ENCODE measurements at regions not wholly inside any gene's neighbourhood (a gene's known extent, or its start where the extent isn't known, plus 50 kb on each side); places are given as distances from the start of the nearest gene placed in this dataset.

- Histone ChIP-seq H3K36me3 (ENCODE audit: low read depth, low read length) (no peaks in the 10 kb centered on the region; the same call in 1 of the 2 replicates), H3K9me3 (ENCODE audit: low read length) (0 out of 2 replicates have a peak, but pooled peaks cover 6% of the 10 kb centered on the region), H3K9ac (ENCODE audit: low read length) (no peak overlapping the region), H3K27me3 (ENCODE audit: low read length) (no peaks in the 10 kb centered on the region), H3F3A (ENCODE audit: low read length, unreplicated experiment) (peaks cover 20% of the 10 kb centered on the region), H4K20me1 (ENCODE audit: low read length) (no peaks in the 10 kb centered on the region), H3K4me1 (ENCODE audit: insufficient read depth, low read length) (peaks cover 31% of the 10 kb centered on the region), H3K79me2 (ENCODE audit: low read length) (no peaks in the 10 kb centered on the region), H3K4me3 (ENCODE audit: low read length) (no peak overlapping the region), H3K9me2 (replicated peaks; ENCODE audit: low read length) (no peaks in the 10 kb centered on the region), H3K4me2 (ENCODE audit: low read length) (no peak overlapping the region), H2AFZ (ENCODE audit: low read length) (no peak overlapping the region), H3K27ac (ENCODE audit: low read length) (no peak overlapping the region)
- ChIA-PET POLR2A (ENCODE audit: unreplicated experiment) (no interaction called here), CTCF (no interaction called here)
- intact Hi-C loops (cut with micrococcal nuclease): no loop called here
- no TSS peak for BruUV-seq (replicated peaks)
- TF ChIP-seq EZH2phosphoT487 (IDR thresholded peaks at IDR 0.05; ENCODE audit: borderline replicate concordance, low read length) (no peak), EZH2 (IDR thresholded peaks at IDR 0.05; ENCODE audit: low read length, unreplicated experiment) (no peak), CTCF (conservative IDR thresholded peaks at IDR 0.05; ENCODE audit: low read depth, low read length) (no peak)
- no peak for ATAC-seq
- no peak for DNase-seq
These were observed 93.2 kb upstream of the KCTD3 start for GRCh38 chr1:215473943-215474342.

GRCh38 chr1:215474940-215475339 lies 92.2 kb upstream of the KCTD3 start:
- Histone ChIP-seq H3K4me3 (ENCODE audit: low read length) (no peak overlapping the region), H3K27ac (ENCODE audit: low read length) (peak overlapping the region; percentile 82), H3K4me1 (ENCODE audit: insufficient read depth, low read length) (peaks cover 31% of the 10 kb centered on the region), H3K9me3 (ENCODE audit: low read length) (0 out of 2 replicates have a peak, but pooled peaks cover 6% of the 10 kb centered on the region), H3K79me2 (ENCODE audit: low read length) (no peaks in the 10 kb centered on the region), H3K4me2 (ENCODE audit: low read length) (no peak overlapping the region; the same call in 1 of the 2 replicates), H3F3A (ENCODE audit: low read length, unreplicated experiment) (peaks cover 20% of the 10 kb centered on the region), H4K20me1 (ENCODE audit: low read length) (no peaks in the 10 kb centered on the region), H3K36me3 (ENCODE audit: low read depth, low read length) (no peaks in the 10 kb centered on the region; the same call in 1 of the 2 replicates), H3K27me3 (ENCODE audit: low read length) (no peaks in the 10 kb centered on the region), H3K9me2 (replicated peaks; ENCODE audit: low read length) (no peaks in the 10 kb centered on the region), H2AFZ (ENCODE audit: low read length) (no peak overlapping the region), H3K9ac (ENCODE audit: low read length) (no peak overlapping the region)
- intact Hi-C loops (cut with micrococcal nuclease): no loop called here
- ATAC-seq: no peak
- CTCF ChIA-PET: no interaction called here
- no peak for DNase-seq
- POLR2A ChIA-PET (ENCODE audit: unreplicated experiment): no interaction called here
- TF ChIP-seq EZH2phosphoT487 (IDR thresholded peaks at IDR 0.05; ENCODE audit: borderline replicate concordance, low read length): no peak
- TF ChIP-seq CTCF (conservative IDR thresholded peaks at IDR 0.05; ENCODE audit: low read depth, low read length): no peak
- TF ChIP-seq EZH2 (IDR thresholded peaks at IDR 0.05; ENCODE audit: low read length, unreplicated experiment): no peak
- BruUV-seq (replicated peaks): no TSS peak

GRCh38 chr1:215475796-215476481 lies 91.2 kb upstream of the KCTD3 start:
- H3K27ac ChIP-seq (ENCODE audit: low read length): peak overlapping the region; percentile 82
- peaks cover 31% of the 10 kb centered on the region for H3K4me1 ChIP-seq (ENCODE audit: insufficient read depth, low read length)
- 0 out of 2 replicates have a peak, but pooled peaks cover 6% of the 10 kb centered on the region for H3K9me3 ChIP-seq (ENCODE audit: low read length)
- H4K20me1 ChIP-seq (ENCODE audit: low read length): no peaks in the 10 kb centered on the region
- H3K79me2 ChIP-seq (ENCODE audit: low read length): no peaks in the 10 kb centered on the region
- 0 out of 2 replicates have a peak overlapping the region, but pooled peaks have one; percentile 3 for H2AFZ ChIP-seq (ENCODE audit: low read length)
- CTCF ChIA-PET: no interaction called here
- H3F3A ChIP-seq (ENCODE audit: low read length, unreplicated experiment): peaks cover 20% of the 10 kb centered on the region
- TF ChIP-seq EZH2 (IDR thresholded peaks at IDR 0.05; ENCODE audit: low read length, unreplicated experiment) (no peak), EZH2phosphoT487 (IDR thresholded peaks at IDR 0.05; ENCODE audit: borderline replicate concordance, low read length) (no peak), CTCF (conservative IDR thresholded peaks at IDR 0.05; ENCODE audit: low read depth, low read length) (no peak)
- H3K4me3 ChIP-seq (ENCODE audit: low read length): no peak overlapping the region
- ATAC-seq: peak; percentile 88
- H3K4me2 ChIP-seq (ENCODE audit: low read length): peak overlapping the region; percentile 42
- H3K27me3 ChIP-seq (ENCODE audit: low read length): no peaks in the 10 kb centered on the region
- H3K36me3 ChIP-seq (ENCODE audit: low read depth, low read length): no peaks in the 10 kb centered on the region; the same call in 1 of the 2 replicates
- H3K9ac ChIP-seq (ENCODE audit: low read length): no peak overlapping the region
- DNase-seq: peak; percentile 98
- intact Hi-C loops (cut with micrococcal nuclease): no loop called here
- H3K9me2 ChIP-seq (replicated peaks; ENCODE audit: low read length): no peaks in the 10 kb centered on the region
- no TSS peak for BruUV-seq (replicated peaks)
- POLR2A ChIA-PET (ENCODE audit: unreplicated experiment): interaction anchor here (0.6 kb wide), 1 partner anchor 299 kb away, joined by 8 read pairs; no protein-coding TSS in a partner anchor

All from PC-3 (cell line).